ENCODE measurements at regions not wholly inside any gene's neighbourhood (a gene's known extent, or its start where the extent isn't known, plus 50 kb on each side); places are given as distances from the start of the nearest gene placed in this dataset.

GRCh38 chr10:94224656-94225055, 138.1 kb downstream of the NOC3L start:
- H4K8ac ChIP-seq (ENCODE audit: low read depth, low read length) = no peak overlapping the region
- no peak overlapping the region for H3K56ac ChIP-seq (ENCODE audit: low read length)
- H3K4me2 ChIP-seq (ENCODE audit: low read length) = no peak overlapping the region
- no peaks in the 10 kb centered on the region for H3K79me2 ChIP-seq (ENCODE audit: control insufficient read depth, insufficient read depth, low read length)
- no peak overlapping the region for H3K23ac ChIP-seq (ENCODE audit: low read length)
- no peaks in the 10 kb centered on the region for H3K79me1 ChIP-seq (ENCODE audit: low read length)
- no peak overlapping the region for H3K9ac ChIP-seq (ENCODE audit: low read length)
- no CpG with 5 or more reads among the region's 1 CpG for WGBS (ENCODE audit: extremely low coverage, insufficient coverage, low lambda C conversion rate)
- H3K4ac ChIP-seq (ENCODE audit: low read depth, low read length) = no peak overlapping the region
- H3K4me1 ChIP-seq (ENCODE audit: control insufficient read depth, low read depth, low read length) = no peaks in the 10 kb centered on the region
- H3K18ac ChIP-seq (ENCODE audit: low read length) = no peak overlapping the region
- no peak overlapping the region for H2BK120ac ChIP-seq (ENCODE audit: low read depth, low read length)
- H3K36me3 ChIP-seq (ENCODE audit: control insufficient read depth, insufficient read depth, low read length) = no peaks in the 10 kb centered on the region
- H2AK5ac ChIP-seq (ENCODE audit: low read length) = no peak overlapping the region
- no peak overlapping the region for H4K5ac ChIP-seq (ENCODE audit: low read length)
- H2BK15ac ChIP-seq (replicated peaks; ENCODE audit: low read depth) = no peak overlapping the region
- no peak for DNase-seq
- no peaks in the 10 kb centered on the region for H3K27me3 ChIP-seq (ENCODE audit: insufficient read depth, low read length, poor library complexity)
- H3K27ac ChIP-seq (ENCODE audit: low read depth, low read length) = no peak overlapping the region
- no peak overlapping the region for H2BK5ac ChIP-seq (ENCODE audit: low read length)
- no peak overlapping the region for H3K4me3 ChIP-seq (ENCODE audit: low read length)

- no peak overlapping the region for H3K4me2 ChIP-seq (ENCODE audit: low read length)
- no peaks in the 10 kb centered on the region for H3K79me1 ChIP-seq (ENCODE audit: low read length)
- H2AK5ac ChIP-seq (ENCODE audit: low read length) = no peak overlapping the region
- no peak overlapping the region for H3K27ac ChIP-seq (ENCODE audit: low read depth, low read length)
- no peak overlapping the region for H3K4ac ChIP-seq (ENCODE audit: low read depth, low read length)
- H3K18ac ChIP-seq (ENCODE audit: low read length) = no peak overlapping the region
- no CpG with 5 or more reads among the region's 4 CpGs for WGBS (ENCODE audit: extremely low coverage, insufficient coverage, low lambda C conversion rate)
- H4K5ac ChIP-seq (ENCODE audit: low read length) = no peak overlapping the region
- H2BK120ac ChIP-seq (ENCODE audit: low read depth, low read length) = no peak overlapping the region
- no peak overlapping the region for H3K9ac ChIP-seq (ENCODE audit: low read length)
- H4K8ac ChIP-seq (ENCODE audit: low read depth, low read length) = no peak overlapping the region
- H3K4me1 ChIP-seq (ENCODE audit: control insufficient read depth, low read depth, low read length) = no peaks in the 10 kb centered on the region
- H3K79me2 ChIP-seq (ENCODE audit: control insufficient read depth, insufficient read depth, low read length) = no peaks in the 10 kb centered on the region
- H2BK15ac ChIP-seq (replicated peaks; ENCODE audit: low read depth) = no peak overlapping the region
- H3K4me3 ChIP-seq (ENCODE audit: low read length) = no peak overlapping the region
- no peak overlapping the region for H2BK5ac ChIP-seq (ENCODE audit: low read length)
- no peaks in the 10 kb centered on the region for H3K27me3 ChIP-seq (ENCODE audit: insufficient read depth, low read length, poor library complexity)
- H3K23ac ChIP-seq (ENCODE audit: low read length) = no peak overlapping the region
- peak; percentile 37 for DNase-seq
- no peak overlapping the region for H3K56ac ChIP-seq (ENCODE audit: low read length)
- no peaks in the 10 kb centered on the region for H3K36me3 ChIP-seq (ENCODE audit: control insufficient read depth, insufficient read depth, low read length)
Observed at GRCh38 chr10:94225589-94225988, 137.2 kb downstream of the NOC3L start.

GRCh38 chr10:94230134-94230785, 132.5 kb downstream of the NOC3L start:
- WGBS (ENCODE audit: extremely low coverage, insufficient coverage, low lambda C conversion rate) = no CpG with 5 or more reads among the region's 7 CpGs
- no peak overlapping the region for H2BK15ac ChIP-seq (replicated peaks; ENCODE audit: low read depth)
- no peak overlapping the region for H3K9ac ChIP-seq (ENCODE audit: low read length)
- no peak overlapping the region for H3K4me2 ChIP-seq (ENCODE audit: low read length)
- no peak overlapping the region for H3K4me3 ChIP-seq (ENCODE audit: low read length)
- no peak overlapping the region for H3K18ac ChIP-seq (ENCODE audit: low read length)
- no peak overlapping the region for H3K56ac ChIP-seq (ENCODE audit: low read length)
- no peaks in the 10 kb centered on the region for H3K36me3 ChIP-seq (ENCODE audit: control insufficient read depth, insufficient read depth, low read length)
- no peak overlapping the region for H3K23ac ChIP-seq (ENCODE audit: low read length)
- H3K4ac ChIP-seq (ENCODE audit: low read depth, low read length) = no peak overlapping the region
- H2AK5ac ChIP-seq (ENCODE audit: low read length) = no peak overlapping the region
- no peak overlapping the region for H4K8ac ChIP-seq (ENCODE audit: low read depth, low read length)
- no peaks in the 10 kb centered on the region for H3K27me3 ChIP-seq (ENCODE audit: insufficient read depth, low read length, poor library complexity)
- H4K5ac ChIP-seq (ENCODE audit: low read length) = no peak overlapping the region
- DNase-seq = no peak
- H3K79me2 ChIP-seq (ENCODE audit: control insufficient read depth, insufficient read depth, low read length) = no peaks in the 10 kb centered on the region
- H2BK120ac ChIP-seq (ENCODE audit: low read depth, low read length) = no peak overlapping the region
- H3K27ac ChIP-seq (ENCODE audit: low read depth, low read length) = no peak overlapping the region
- no peaks in the 10 kb centered on the region for H3K79me1 ChIP-seq (ENCODE audit: low read length)
- H2BK5ac ChIP-seq (ENCODE audit: low read length) = no peak overlapping the region
- H3K4me1 ChIP-seq (ENCODE audit: control insufficient read depth, low read depth, low read length) = no peaks in the 10 kb centered on the region

- no peak overlapping the region for H3K18ac ChIP-seq (ENCODE audit: low read length)
- H2BK120ac ChIP-seq (ENCODE audit: low read depth, low read length) = no peak overlapping the region
- no peak overlapping the region for H3K23ac ChIP-seq (ENCODE audit: low read length)
- no peak overlapping the region for H4K8ac ChIP-seq (ENCODE audit: low read depth, low read length)
- no peaks in the 10 kb centered on the region for H3K79me2 ChIP-seq (ENCODE audit: control insufficient read depth, insufficient read depth, low read length)
- no peak overlapping the region for H2BK15ac ChIP-seq (replicated peaks; ENCODE audit: low read depth)
- peak; percentile 15 for DNase-seq
- no peak overlapping the region for H3K4me3 ChIP-seq (ENCODE audit: low read length)
- no peak overlapping the region for H3K9ac ChIP-seq (ENCODE audit: low read length)
- H4K5ac ChIP-seq (ENCODE audit: low read length) = no peak overlapping the region
- no peak overlapping the region for H3K4ac ChIP-seq (ENCODE audit: low read depth, low read length)
- H2BK5ac ChIP-seq (ENCODE audit: low read length) = no peak overlapping the region
- no peak overlapping the region for H3K56ac ChIP-seq (ENCODE audit: low read length)
- no peaks in the 10 kb centered on the region for H3K79me1 ChIP-seq (ENCODE audit: low read length)
- H3K4me2 ChIP-seq (ENCODE audit: low read length) = no peak overlapping the region
- H3K27me3 ChIP-seq (ENCODE audit: insufficient read depth, low read length, poor library complexity) = no peaks in the 10 kb centered on the region
- H3K4me1 ChIP-seq (ENCODE audit: control insufficient read depth, low read depth, low read length) = no peaks in the 10 kb centered on the region
- H3K36me3 ChIP-seq (ENCODE audit: control insufficient read depth, insufficient read depth, low read length) = no peaks in the 10 kb centered on the region
- WGBS (ENCODE audit: extremely low coverage, insufficient coverage, low lambda C conversion rate) = no CpG with 5 or more reads among the region's 2 CpGs
- no peak overlapping the region for H3K27ac ChIP-seq (ENCODE audit: low read depth, low read length)
- no peak overlapping the region for H2AK5ac ChIP-seq (ENCODE audit: low read length)
Observed at GRCh38 chr10:94232711-94233383, 129.9 kb downstream of the NOC3L start.

GRCh38 chr10:94235461-94235860, 127.3 kb downstream of the NOC3L start:
- H2BK120ac ChIP-seq (ENCODE audit: low read depth, low read length) = no peak overlapping the region
- no peak overlapping the region for H2BK5ac ChIP-seq (ENCODE audit: low read length)
- H3K18ac ChIP-seq (ENCODE audit: low read length) = no peak overlapping the region
- H3K4ac ChIP-seq (ENCODE audit: low read depth, low read length) = no peak overlapping the region
- WGBS (ENCODE audit: extremely low coverage, insufficient coverage, low lambda C conversion rate) = 100% methylated on average over 1 of the region's 1 CpG
- H3K4me3 ChIP-seq (ENCODE audit: low read length) = no peak overlapping the region
- no peak overlapping the region for H3K23ac ChIP-seq (ENCODE audit: low read length)
- no peak overlapping the region for H2AK5ac ChIP-seq (ENCODE audit: low read length)
- H3K27ac ChIP-seq (ENCODE audit: low read depth, low read length) = no peak overlapping the region
- H2BK15ac ChIP-seq (replicated peaks; ENCODE audit: low read depth) = no peak overlapping the region
- no peaks in the 10 kb centered on the region for H3K4me1 ChIP-seq (ENCODE audit: control insufficient read depth, low read depth, low read length)
- H3K56ac ChIP-seq (ENCODE audit: low read length) = no peak overlapping the region
- H3K79me1 ChIP-seq (ENCODE audit: low read length) = no peaks in the 10 kb centered on the region
- no peak overlapping the region for H3K9ac ChIP-seq (ENCODE audit: low read length)
- H4K5ac ChIP-seq (ENCODE audit: low read length) = no peak overlapping the region
- no peaks in the 10 kb centered on the region for H3K27me3 ChIP-seq (ENCODE audit: insufficient read depth, low read length, poor library complexity)
- no peak overlapping the region for H3K4me2 ChIP-seq (ENCODE audit: low read length)
- H4K8ac ChIP-seq (ENCODE audit: low read depth, low read length) = no peak overlapping the region
- H3K79me2 ChIP-seq (ENCODE audit: control insufficient read depth, insufficient read depth, low read length) = no peaks in the 10 kb centered on the region
- no peak for DNase-seq
- no peaks in the 10 kb centered on the region for H3K36me3 ChIP-seq (ENCODE audit: control insufficient read depth, insufficient read depth, low read length)
